HCT116 (cell line): ENCODE measurements at regions not wholly inside any gene's neighbourhood (a gene's known extent, or its start where the extent isn't known, plus 50 kb on each side); places are given as distances from the start of the nearest gene placed in this dataset.

Source experiments
- ATAC-seq: fragments of 200-7000 bp; cut with Tn5 transposase; 2 replicates; pipeline ENCODE4 v1.9.1; 2020; ENCODE audit warnings: mild to moderate bottlenecking, moderate library complexity
- BruUV-seq: library from RNA; stranded (reverse); fragments of 400-500 nt; replicated peaks from 2 replicates; lab custom pipeline; 2021; lab: Mats Ljungman, UMichigan
- CTCF ChIA-PET: fragments of 300-600 bp; sonication (Branson Sonifier 250); formaldehyde crosslinking; loops from one replicate; lab custom pipeline; 2021; ENCODE audit warnings: antibody characterized with exemption; lab: Charles Lee
- POLR2A ChIA-PET: fragments of 300-600, 350-600 bp; sonication (Branson Sonifier 250); formaldehyde crosslinking; loops from one replicate; lab custom pipeline; 2021; ENCODE audit warnings: antibody characterized with exemption; lab: Charles Lee
- RAD21 ChIA-PET, 2 experiments: fragments of 300-600 bp; sonication (Branson Sonifier 250); formaldehyde crosslinking; loops; one replicate each; lab custom pipeline; 2023; ENCODE audit warnings: low total read pairs in 2 of 2; ENCODE audit not compliant: uncharacterized antibody in 2 of 2, unreplicated experiment in 2 of 2, low non-redundant PET in 1 of 2; lab: Charles Lee
- DNase-seq: peaks from one replicate; pipeline ENCODE4 v3.0.0-alpha.2; 2010; ENCODE audit warnings: low read depth, low spot score
- H2AFZ ChIP-seq: fragments of 200-600 bp; shearing (Covaris generic), sonication (generic); 2 replicates; pipeline ENCODE4 v1.6.1; 2017; ENCODE audit warnings: low read depth, mixed run types, mixed read lengths, antibody characterized with exemption, low read length; ENCODE audit not compliant: poor library complexity, severe bottlenecking
- H3K27ac ChIP-seq: 2 replicates; pipeline ENCODE4 v1.5.1; 2012; ENCODE audit warnings: low read depth, low read length
- H3K27me3 ChIP-seq: fragments of 200-600 bp; sonication (generic); 2 replicates; pipeline ENCODE4 v1.6.1; 2016; ENCODE audit warnings: mixed run types, low read length, mixed read lengths; ENCODE audit not compliant: insufficient read depth
- H3K36me3 ChIP-seq, 2 experiments: fragments of 200-500 bp in 1 of 2; fragments of 200-600 bp in 1 of 2; sonication (Bioruptor generic) in 1 of 2; sonication (generic) in 1 of 2; 2 replicates each; pipeline versions ENCODE4 v1.5.1 to v1.6.1; 2014 to 2016; ENCODE audit warnings: low read length in 2 of 2, inconsistent platforms in 1 of 2, mixed read lengths in 1 of 2, mixed run types in 1 of 2; ENCODE audit not compliant: insufficient read depth in 2 of 2, control insufficient read depth in 1 of 2
- H3K4me1 ChIP-seq, 2 experiments: fragments of 200-600 bp in 1 of 2; sonication (generic) in 1 of 2; 2 replicates each; pipeline versions ENCODE4 v1.5.1 to v1.6.1; 2012 to 2017; ENCODE audit warnings: low read length in 2 of 2, inconsistent platforms in 1 of 2, mild to moderate bottlenecking in 1 of 2, mixed read lengths in 1 of 2, mixed run types in 1 of 2, moderate library complexity in 1 of 2; ENCODE audit not compliant: insufficient read depth in 2 of 2, control insufficient read depth in 1 of 2
- H3K4me2 ChIP-seq: fragments of 200-600 bp; sonication (generic); 2 replicates; pipeline ENCODE4 v1.6.1; 2017; ENCODE audit warnings: mixed run types, low read length, mixed read lengths
- H3K4me3 ChIP-seq, 2 experiments: fragments of 200-600 bp in 1 of 2; sonication (generic) in 1 of 2; replicated peaks in 1 of 2; 2 replicates each; pipeline ENCODE4 v1.5.1; 2011 to 2016; ENCODE audit warnings: low read length in 2 of 2, control low read depth in 1 of 2, low read depth in 1 of 2, mild to moderate bottlenecking in 1 of 2, mixed read lengths in 1 of 2, mixed run types in 1 of 2
- H3K79me2 ChIP-seq: fragments of 200-600 bp; sonication (generic); 2 replicates; pipeline ENCODE4 v1.6.1; 2017; ENCODE audit warnings: mild to moderate bottlenecking, mixed run types, low read length, moderate library complexity, mixed read lengths; ENCODE audit not compliant: insufficient read depth
- H3K9ac ChIP-seq: fragments of 200-600 bp; sonication (generic); 2 replicates; pipeline ENCODE4 v1.6.1; 2016; ENCODE audit warnings: low read length, mixed read lengths
- H3K9me2 ChIP-seq: fragments of 200-600 bp; sonication (generic), shearing (Covaris generic); 2 replicates; pipeline ENCODE4 v1.6.1; 2017; ENCODE audit warnings: mixed run types, mild to moderate bottlenecking, moderate library complexity; ENCODE audit not compliant: insufficient read depth
- H3K9me3 ChIP-seq, 2 experiments: fragments of 200-500 bp in 1 of 2; fragments of 200-600 bp in 1 of 2; sonication (Bioruptor generic) in 1 of 2; sonication (generic) in 1 of 2; 2 replicates each; pipeline ENCODE4 v1.6.1; 2014 to 2017; ENCODE audit warnings: low read length in 2 of 2, mixed read lengths in 2 of 2, inconsistent platforms in 1 of 2, low read depth in 1 of 2, mild to moderate bottlenecking in 1 of 2, mixed run types in 1 of 2, moderate library complexity in 1 of 2; ENCODE audit not compliant: control insufficient read depth in 1 of 2, insufficient read depth in 1 of 2
- H4K20me1 ChIP-seq: fragments of 200-600 bp; sonication (generic), shearing (Covaris generic); 2 replicates; pipeline ENCODE4 v1.6.1; 2017; ENCODE audit warnings: mixed run types, mild to moderate bottlenecking, moderate library complexity; ENCODE audit not compliant: insufficient read depth
- CTCF ChIP-seq, 3 experiments: fragments of 200-600 bp in 1 of 3; sonication (generic) in 1 of 3; IDR thresholded peaks in 2 of 3; conservative IDR thresholded peaks in 1 of 3; 2 replicates each; pipeline ENCODE4 v1.5.1; 2012 to 2017; ENCODE audit warnings: low read depth in 2 of 3, low read length in 2 of 3, antibody characterized with exemption in 1 of 3, borderline replicate concordance in 1 of 3, control low read depth in 1 of 3, mild to moderate bottlenecking in 1 of 3, mixed read lengths in 1 of 3, mixed run types in 1 of 3, moderate library complexity in 1 of 3; ENCODE audit not compliant: insufficient read depth in 1 of 3
- EZH2phosphoT487 ChIP-seq: fragments of 200-600 bp; IDR thresholded peaks from 2 replicates; pipeline ENCODE4 v1.6.1; 2018; ENCODE audit warnings: antibody characterized with exemption, borderline replicate concordance
- POLR2A ChIP-seq: IDR thresholded peaks from 2 replicates; pipeline ENCODE4 v1.7.0; 2011; ENCODE audit warnings: borderline replicate concordance; ENCODE audit not compliant: insufficient read depth, insufficient read length; ENCODE audit errors: extremely low read depth
- POLR2AphosphoS5 ChIP-seq: IDR thresholded peaks from 2 replicates; pipeline ENCODE4 v1.6.1; 2011; ENCODE audit warnings: mild to moderate bottlenecking, low read depth, low read length, moderate library complexity
- SIN3A ChIP-seq: IDR thresholded peaks from 2 replicates; pipeline ENCODE4 v1.6.1; 2012; ENCODE audit warnings: low read depth
- SP1 ChIP-seq: IDR thresholded peaks from 2 replicates; pipeline ENCODE4 v1.6.1; 2012; ENCODE audit warnings: low read depth
- YY1 ChIP-seq: IDR thresholded peaks from 2 replicates; pipeline ENCODE4 v1.6.1; 2011; ENCODE audit warnings: low read length, low read depth, moderate library complexity, mild to moderate bottlenecking; ENCODE audit not compliant: insufficient replicate concordance; ENCODE audit errors: extremely low read depth
- ZBTB33 ChIP-seq: IDR thresholded peaks from 2 replicates; pipeline ENCODE4 v1.6.1; 2011; ENCODE audit warnings: mild to moderate bottlenecking, low read length, moderate library complexity; ENCODE audit not compliant: insufficient replicate concordance; ENCODE audit errors: extremely low read depth
- ZFX ChIP-seq: fragments of 450-650 bp; IDR thresholded peaks from 2 replicates; pipeline ENCODE4 v1.6.1; 2017
- ZNF274 ChIP-seq: fragments of 200-500 bp; sonication (Bioruptor generic); IDR thresholded peaks from 2 replicates; pipeline ENCODE4 v1.6.1; 2014; ENCODE audit warnings: mild to moderate bottlenecking, low read depth, low read length, inconsistent platforms
- intact Hi-C: fragments of 100-400 bp; cut with micrococcal nuclease; formaldehyde crosslinking; loops from 2 replicates; pipeline ENCODE4 v1.10.0; 2022

- no peak for TF ChIP-seq ZBTB33
- TF ChIP-seq POLR2AphosphoS5, result no peak
- TF ChIP-seq SP1, result no peak
- no peak for TF ChIP-seq ZNF274
- no peak for TF ChIP-seq ZFX
- TF ChIP-seq YY1, result no peak
- TF ChIP-seq SIN3A, result no peak
- TF ChIP-seq EZH2phosphoT487, result no peak
- TF ChIP-seq POLR2A, result no peak
- no peak for TF ChIP-seq CTCF (IDR thresholded peaks at IDR 0.05 in 2 of 3, conservative IDR thresholded peaks at IDR 0.05 in 1 of 3; ENCODE audit: borderline replicate concordance in 1 of 3, insufficient read depth in 1 of 3, low read depth in 2 of 3, low read length in 2 of 3)
- Histone ChIP-seq H3K9ac (no peak overlapping the region), H3K79me2 (no peaks in the 10 kb centered on the region), H3K27me3 (no peaks in the 10 kb centered on the region), H3K9me3 (no peaks in the 10 kb centered on the region; a peak in 1 of 4 replicates), H3K4me1 (no peaks in the 10 kb centered on the region), H3K4me2 (no peak overlapping the region), H3K9me2 (no peaks in the 10 kb centered on the region), H3K36me3 (no peaks in the 10 kb centered on the region), H4K20me1 (no peaks in the 10 kb centered on the region), H3K4me3 (no peak overlapping the region), H3K27ac (no peak overlapping the region), H2AFZ (no peak overlapping the region)
- RAD21 ChIA-PET, result no interaction called here
- POLR2A ChIA-PET, result no interaction called here
- no peak for ATAC-seq
- DNase-seq, result no peak
- intact Hi-C loops, result no loop called here
- CTCF ChIA-PET, result no interaction called here
- no TSS peak for BruUV-seq
These were observed 161.4 kb upstream of the SPRY2 start for GRCh38 chr13:80502359-80502758.
